H1 (cell line): ENCODE measurements at regions not wholly inside any gene's neighbourhood (a gene's known extent, or its start where the extent isn't known, plus 50 kb on each side); places are given as distances from the start of the nearest gene placed in this dataset.

ENCODE experiments used
- CTCF ChIA-PET: fragments of 300-600 bp; sonication (Branson Sonifier 250); formaldehyde crosslinking; loops from one replicate; lab custom pipeline; 2021; ENCODE audit not compliant: partially characterized antibody; lab: Charles Lee
- POLR2A ChIA-PET: fragments of 300-600 bp; sonication (Branson Sonifier 250); formaldehyde crosslinking; loops from one replicate; lab custom pipeline; 2021; ENCODE audit warnings: inconsistent platforms; ENCODE audit not compliant: partially characterized antibody; lab: Charles Lee
- DNase-seq, 2 experiments: peaks; one replicate each; pipeline versions ENCODE4 v3.0.0 to v3.0.0-alpha.2; 2010 to 2022; ENCODE audit warnings: low spot score in 2 of 2, low read depth in 1 of 2, mixed read lengths in 1 of 2
- FAIRE-seq: peaks from 2 replicates; lab custom pipeline; 2011; peaks lifted over from hg19 to GRCh38; lab: Jason Lieb, UNC
- H2AFZ ChIP-seq: 2 replicates; pipeline ENCODE4 v1.8.1; 2012; ENCODE audit warnings: low read length, inconsistent platforms
- H2AK5ac ChIP-seq: 2 replicates; pipeline ENCODE4 v1.6.1; 2013; ENCODE audit warnings: low read depth, low read length
- H2BK120ac ChIP-seq: replicated peaks from 2 replicates; pipeline ENCODE3; 2013; ENCODE audit warnings: low read depth, low read length, inconsistent platforms
- H2BK12ac ChIP-seq: 2 replicates; pipeline ENCODE4 v1.6.1; 2013; ENCODE audit warnings: low read depth, low read length
- H2BK15ac ChIP-seq: 2 replicates; pipeline ENCODE4 v1.6.1; 2013; ENCODE audit warnings: low read length
- H2BK20ac ChIP-seq: 2 replicates; pipeline ENCODE4 v1.6.1; 2013; ENCODE audit warnings: low read length
- H2BK5ac ChIP-seq: 2 replicates; pipeline ENCODE4 v1.6.1; 2013; ENCODE audit warnings: low read depth, low read length
- H3K14ac ChIP-seq: 2 replicates; pipeline ENCODE4 v1.6.1; 2013; ENCODE audit warnings: inconsistent platforms; ENCODE audit not compliant: insufficient read length
- H3K18ac ChIP-seq: 2 replicates; pipeline ENCODE4 v1.6.1; 2013; ENCODE audit warnings: low read length; ENCODE audit errors: extremely low read depth
- H3K23ac ChIP-seq: 2 replicates; pipeline ENCODE4 v1.6.1; 2013; ENCODE audit warnings: inconsistent platforms; ENCODE audit not compliant: insufficient read length
- H3K23me2 ChIP-seq: 2 replicates; pipeline ENCODE4 v1.6.1; 2013; ENCODE audit warnings: low read depth, low read length
- H3K27ac ChIP-seq: 2 replicates; pipeline ENCODE4 v1.6.1; 2011; ENCODE audit warnings: low read depth, low read length, inconsistent platforms
- H3K27me3 ChIP-seq, 4 experiments: replicated peaks in 1 of 4; 1 replicate in 1 of 4; 2 replicates in 3 of 4; pipeline versions ENCODE4 v1.6.1 to v1.8.1; 2011 to 2013; ENCODE audit warnings: low read length in 3 of 4, mild to moderate bottlenecking in 3 of 4, inconsistent platforms in 2 of 4, mixed read lengths in 2 of 4, moderate library complexity in 1 of 4; ENCODE audit not compliant: control insufficient read depth in 3 of 4, insufficient read depth in 3 of 4; ENCODE audit errors: extremely low read depth in 1 of 4
- H3K36me3 ChIP-seq, 4 experiments: 2 replicates each; pipeline versions ENCODE4 v1.6.1 to v1.8.1; 2011 to 2013; ENCODE audit warnings: mild to moderate bottlenecking in 4 of 4, low read length in 3 of 4, moderate library complexity in 2 of 4, control low read depth in 1 of 4, inconsistent platforms in 1 of 4; ENCODE audit not compliant: insufficient read depth in 4 of 4, control insufficient read depth in 2 of 4
- H3K4ac ChIP-seq: replicated peaks from 2 replicates; pipeline ENCODE3; 2013; ENCODE audit warnings: low read length, low read depth, mixed read lengths, inconsistent platforms; ENCODE audit not compliant: insufficient read length
- H3K4me1 ChIP-seq, 4 experiments: replicated peaks in 1 of 4; 1 replicate in 1 of 4; 2 replicates in 3 of 4; pipeline versions ENCODE4 v1.6.1 to v1.8.1; 2011 to 2013; ENCODE audit warnings: low read length in 3 of 4, inconsistent platforms in 2 of 4, mixed read lengths in 1 of 4; ENCODE audit not compliant: insufficient read depth in 4 of 4, control insufficient read depth in 3 of 4
- H3K4me2 ChIP-seq, 2 experiments: 2 replicates each; pipeline versions ENCODE4 v1.6.1 to v1.8.1; 2011 to 2013; ENCODE audit warnings: low read depth in 2 of 2, low read length in 2 of 2, control low read depth in 1 of 2, inconsistent platforms in 1 of 2, mild to moderate bottlenecking in 1 of 2; ENCODE audit not compliant: insufficient read depth in 1 of 2
- H3K4me3 ChIP-seq, 4 experiments: fragments of 200-600, 300-600 bp in 1 of 4; sonication (generic), shearing (Covaris generic), sonication (Bioruptor Twin) in 1 of 4; 2 replicates each; pipeline versions ENCODE4 v1.5.1 to v1.8.1; 2011 to 2016; ENCODE audit warnings: low read length in 4 of 4, low read depth in 3 of 4, control low read depth in 2 of 4, inconsistent platforms in 2 of 4, mild to moderate bottlenecking in 2 of 4, mixed read lengths in 1 of 4, moderate library complexity in 1 of 4; ENCODE audit not compliant: insufficient read depth in 2 of 4; ENCODE audit errors: extremely low read depth in 1 of 4
- H3K56ac ChIP-seq: replicated peaks from 2 replicates; pipeline ENCODE3; 2013; ENCODE audit warnings: low read depth, mild to moderate bottlenecking, mixed read lengths, low read length, inconsistent platforms; ENCODE audit not compliant: insufficient read length
- H3K79me1 ChIP-seq: 2 replicates; pipeline ENCODE4 v1.6.1; 2013; ENCODE audit warnings: low read depth, low read length, control low read depth
- H3K79me2 ChIP-seq, 2 experiments: 2 replicates each; pipeline versions ENCODE4 v1.6.1 to v1.8.1; 2012 to 2013; ENCODE audit warnings: low read length in 2 of 2, mild to moderate bottlenecking in 2 of 2, inconsistent platforms in 1 of 2; ENCODE audit not compliant: insufficient read depth in 2 of 2, control insufficient read depth in 1 of 2
- H3K9ac ChIP-seq, 4 experiments: replicated peaks in 1 of 4; 1 replicate in 1 of 4; 2 replicates in 3 of 4; pipeline versions ENCODE4 v1.6.1 to v1.8.1; 2011 to 2013; ENCODE audit warnings: low read depth in 3 of 4, low read length in 3 of 4, control low read depth in 2 of 4, mild to moderate bottlenecking in 2 of 4, moderate library complexity in 2 of 4, inconsistent platforms in 1 of 4; ENCODE audit errors: extremely low read depth in 1 of 4
- H3K9me3 ChIP-seq, 2 experiments: 2 replicates each; pipeline versions ENCODE4 v1.6.1 to v1.8.1; 2012 to 2013; ENCODE audit warnings: mild to moderate bottlenecking in 2 of 2, moderate library complexity in 2 of 2, control low read depth in 1 of 2, inconsistent platforms in 1 of 2, low read depth in 1 of 2, low read length in 1 of 2, mixed read lengths in 1 of 2; ENCODE audit not compliant: insufficient read depth in 2 of 2
- H4K20me1 ChIP-seq, 2 experiments: replicated peaks in 1 of 2; 2 replicates each; pipeline versions ENCODE3 to v1.8.1; 2011 to 2013; ENCODE audit warnings: inconsistent platforms in 2 of 2, low read length in 2 of 2, mild to moderate bottlenecking in 1 of 2; ENCODE audit not compliant: insufficient read depth in 2 of 2, control insufficient read depth in 1 of 2
- H4K5ac ChIP-seq: 2 replicates; pipeline ENCODE4 v1.6.1; 2013; ENCODE audit warnings: low read length, low read depth, mixed read lengths, inconsistent platforms; ENCODE audit not compliant: insufficient read length
- H4K8ac ChIP-seq: 2 replicates; pipeline ENCODE4 v1.8.0; 2013; ENCODE audit warnings: mild to moderate bottlenecking, moderate library complexity, low read length, inconsistent platforms; ENCODE audit not compliant: insufficient read depth; ENCODE audit errors: extremely low read depth
- H4K91ac ChIP-seq: replicated peaks from 2 replicates; pipeline ENCODE3; 2013; ENCODE audit warnings: low read length, mixed read lengths, inconsistent platforms; ENCODE audit not compliant: insufficient read length
- BRCA1 ChIP-seq: IDR thresholded peaks from 2 replicates; pipeline ENCODE4 v1.6.1; 2012; ENCODE audit warnings: low read depth, low read length, improper control_type of control experiment
- CBX5 ChIP-seq: fragments of 300-800, 300-1000 bp; sonication (generic); IDR thresholded peaks from 2 replicates; pipeline ENCODE4 v1.7.1; 2016; ENCODE audit warnings: antibody characterized with exemption, low read length, low read depth
- CHD1 ChIP-seq: IDR thresholded peaks from 2 replicates; pipeline ENCODE4 v1.6.1; 2012; ENCODE audit warnings: low read depth, low read length, improper control_type of control experiment
- CTCF ChIP-seq, 3 experiments: IDR thresholded peaks; 1 replicate in 2 of 3; 2 replicates in 1 of 3; pipeline versions ENCODE4 v1.5.1 to v1.6.1; 2011; ENCODE audit warnings: low read length in 3 of 3, mild to moderate bottlenecking in 3 of 3, inconsistent platforms in 2 of 3, low read depth in 1 of 3, moderate library complexity in 1 of 3; ENCODE audit not compliant: insufficient read depth in 1 of 3; ENCODE audit errors: control extremely low read depth in 1 of 3
- EZH2 ChIP-seq: fragments of 200-600 bp; sonication (generic); IDR thresholded peaks from 2 replicates; pipeline ENCODE4 v1.7.1; 2012; ENCODE audit warnings: low read depth, mild to moderate bottlenecking, moderate library complexity, low read length, inconsistent platforms; ENCODE audit not compliant: severe bottlenecking
- FOSL1 ChIP-seq: IDR thresholded peaks from 2 replicates; pipeline ENCODE4 v1.6.1; 2011; ENCODE audit warnings: mild to moderate bottlenecking, low read depth, low read length, moderate library complexity; ENCODE audit not compliant: insufficient read depth
- GTF2F1 ChIP-seq: IDR thresholded peaks from 2 replicates; pipeline ENCODE4 v1.6.1; 2012; ENCODE audit warnings: low read depth, low read length, improper control_type of control experiment, borderline replicate concordance
- HDAC6 ChIP-seq: IDR thresholded peaks from one replicate; pipeline ENCODE4 v1.7.1; 2012; ENCODE audit warnings: low read depth, mild to moderate bottlenecking, inconsistent platforms, low read length, moderate library complexity
- MAFK ChIP-seq: IDR thresholded peaks from 2 replicates; pipeline ENCODE4 v1.6.1; 2012; ENCODE audit warnings: low read depth, mild to moderate bottlenecking, improper control_type of control experiment, low read length
- MAX ChIP-seq: IDR thresholded peaks from 2 replicates; pipeline ENCODE4 v1.6.1; 2012; ENCODE audit warnings: inconsistent platforms
- RNF2 ChIP-seq: fragments of 200-900, 300-1000 bp; sonication (generic); IDR thresholded peaks from 2 replicates; pipeline ENCODE4 v1.7.1; 2016; ENCODE audit warnings: borderline replicate concordance, low read depth, mild to moderate bottlenecking, antibody characterized with exemption, low read length; ENCODE audit not compliant: poor library complexity, severe bottlenecking; ENCODE audit errors: missing control alignments
- SUZ12 ChIP-seq: fragments of 200-600 bp; sonication (generic); IDR thresholded peaks from 2 replicates; pipeline ENCODE4 v1.6.1; 2012; ENCODE audit warnings: mild to moderate bottlenecking, inconsistent platforms, low read length, moderate library complexity, mixed read lengths
- WGBS, 2 experiments: shearing (Covaris generic) in 1 of 2; methylation state at CpG; one replicate each; pipeline versions ENCODE4 v1.1.6 to v1.1.7; 2013 to 2015; ENCODE audit warnings: low lambda C conversion rate in 2 of 2, mixed read lengths in 2 of 2, inconsistent platforms in 1 of 2, low coverage in 1 of 2, missing lambda C conversion rate in 1 of 2; ENCODE audit not compliant: insufficient replicate concordance in 2 of 2, insufficient coverage in 1 of 2, insufficient read length in 1 of 2; ENCODE audit errors: extremely low coverage in 1 of 2, missing lambda C conversion rate in 1 of 2; 5-methylcytosine and 5-hydroxymethylcytosine counted together

GRCh38 chr9:95634114-95634513, 117.3 kb upstream of the PTCH1 start:
- Histone ChIP-seq H3K23me2 (no peaks in the 10 kb centered on the region), H3K27ac (no peak overlapping the region), H2BK120ac (no peak overlapping the region), H4K91ac (no peak overlapping the region), H4K8ac (no peak overlapping the region), H3K23ac (no peak overlapping the region), H3K18ac (no peak overlapping the region), H3K36me3 (no peaks in the 10 kb centered on the region), H3K9me3 (no peaks in the 10 kb centered on the region), H2BK20ac (no peak overlapping the region), H3K9ac (no peak overlapping the region), H2BK12ac (no peak overlapping the region), H3K79me1 (no peaks in the 10 kb centered on the region), H3K56ac (no peak overlapping the region), H3K27me3 (no peaks in the 10 kb centered on the region), H4K5ac (no peak overlapping the region), H4K20me1 (no peaks in the 10 kb centered on the region), H2BK5ac (no peak overlapping the region), H3K4ac (no peak overlapping the region), H3K4me1 (peaks cover 0 to 5% (median 0%) of the 10 kb centered on the region in 4 experiments; a peak in 3 of 7 replicates), H2AK5ac (no peak overlapping the region), H3K14ac (no peak overlapping the region), H2AFZ (no peak overlapping the region), H3K4me3 (no peak overlapping the region), H3K4me2 (no peak overlapping the region), H3K79me2 (no peaks in the 10 kb centered on the region), H2BK15ac (no peak overlapping the region)
- FAIRE-seq: no peak
- no peak for DNase-seq
- WGBS, 2 experiments: 84% methylated on average over 4 of the region's 4 CpGs; no CpG with 5 or more reads in 1 of the 2 experiments
- ChIA-PET POLR2A (no interaction called here), CTCF (interaction anchor here (0.7 kb wide), 1 partner anchor 148 kb away, joined by 3 read pairs; no protein-coding TSS in a partner anchor)
- TF ChIP-seq CTCF (IDR thresholded peaks at IDR 0.05; ENCODE audit: control extremely low read depth in 1 of 3, insufficient read depth in 1 of 3, low read depth in 1 of 3, low read length in 3 of 3) (no peak), GTF2F1 (no peak), MAFK (no peak), CHD1 (no peak), HDAC6 (no peak), RNF2 (no peak), MAX (no peak), SUZ12 (no peak), BRCA1 (no peak), EZH2 (no peak), CBX5 (no peak), FOSL1 (no peak)
